ENCODE measurements at regions not wholly inside any gene's neighbourhood (a gene's known extent, or its start where the extent isn't known, plus 50 kb on each side); places are given as distances from the start of the nearest gene placed in this dataset.

- no peak for TF ChIP-seq CTCF (IDR thresholded peaks at IDR 0.05; ENCODE audit: insufficient read depth, low read depth, low read length)
- DNase-seq (ENCODE audit: low read depth), result peak; percentile 36
- peak overlapping the region; percentile 71 for H3K4me3 ChIP-seq (ENCODE audit: low read depth, low read length)
Measured at GRCh38 chr6:77368660-77369313, 94.5 kb downstream of the HTR1B start.

- TF ChIP-seq CTCF (IDR thresholded peaks at IDR 0.05; ENCODE audit: insufficient read depth, low read depth, low read length), result no peak
- peak overlapping the region; percentile 71 for H3K4me3 ChIP-seq (ENCODE audit: low read depth, low read length)
- DNase-seq (ENCODE audit: low read depth), result no peak
Measured at GRCh38 chr6:77366798-77367197, 96.5 kb downstream of the HTR1B start.

DNA sequence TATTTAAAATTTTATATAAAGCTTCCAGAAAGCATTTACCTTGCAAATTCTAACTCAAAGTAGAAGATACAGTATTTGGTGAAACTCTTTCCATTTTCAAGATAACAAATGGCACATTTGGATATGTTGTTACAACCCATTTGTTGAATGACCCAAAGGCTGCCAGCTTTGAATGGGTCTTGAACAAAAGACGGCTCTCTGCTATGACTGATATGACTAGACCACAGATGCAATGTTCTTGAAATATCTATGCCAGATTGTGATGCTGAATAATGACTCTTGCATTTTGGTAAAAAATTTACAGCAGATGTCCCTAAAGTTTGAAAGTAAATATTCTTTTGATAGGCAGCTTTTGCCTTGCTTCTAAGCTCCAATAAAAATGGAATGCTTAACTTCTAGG lies 99.6 kb downstream of the HTR1B start:
- H3K4me3 ChIP-seq (ENCODE audit: low read depth, low read length), result no peak overlapping the region
- no peak for DNase-seq (ENCODE audit: low read depth)
- TF ChIP-seq CTCF (IDR thresholded peaks at IDR 0.05; ENCODE audit: insufficient read depth, low read depth, low read length), result no peak

GRCh38 chr6:77362055-77362454 lies 101.2 kb downstream of the HTR1B start:
- TF ChIP-seq CTCF (IDR thresholded peaks at IDR 0.05; ENCODE audit: insufficient read depth, low read depth, low read length), result no peak
- H3K4me3 ChIP-seq (ENCODE audit: low read depth, low read length), result no peak overlapping the region
- DNase-seq (ENCODE audit: low read depth), result no peak

DNA sequence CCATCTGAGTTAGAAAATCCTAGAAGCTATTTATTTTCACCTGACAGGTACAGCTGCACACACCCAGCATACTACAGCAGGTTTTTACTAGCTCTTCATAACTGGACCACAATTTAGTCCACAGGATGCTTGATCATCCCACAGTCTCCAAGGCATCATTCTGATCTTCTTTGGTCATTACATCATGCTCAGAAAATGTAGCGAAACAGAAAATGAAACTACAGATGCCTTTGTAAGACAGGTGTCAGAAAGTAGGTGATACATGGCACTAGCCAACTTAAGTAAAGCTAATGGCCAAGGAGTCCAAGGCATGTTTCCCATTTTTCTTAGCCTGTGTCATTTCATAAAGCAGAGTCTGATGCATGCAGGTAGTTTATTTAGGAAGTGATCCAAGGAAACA lies 102.3 kb downstream of the HTR1B start:
- DNase-seq (ENCODE audit: low read depth), result no peak
- H3K4me3 ChIP-seq (ENCODE audit: low read depth, low read length), result no peak overlapping the region
- no peak for TF ChIP-seq CTCF (IDR thresholded peaks at IDR 0.05; ENCODE audit: insufficient read depth, low read depth, low read length)

- H3K4me3 ChIP-seq (ENCODE audit: low read depth, low read length), result no peak overlapping the region
- no peak for TF ChIP-seq CTCF (IDR thresholded peaks at IDR 0.05; ENCODE audit: insufficient read depth, low read depth, low read length)
- DNase-seq (ENCODE audit: low read depth), result no peak
Measured at GRCh38 chr6:77356821-77357220, 106.5 kb downstream of the HTR1B start.

DNA sequence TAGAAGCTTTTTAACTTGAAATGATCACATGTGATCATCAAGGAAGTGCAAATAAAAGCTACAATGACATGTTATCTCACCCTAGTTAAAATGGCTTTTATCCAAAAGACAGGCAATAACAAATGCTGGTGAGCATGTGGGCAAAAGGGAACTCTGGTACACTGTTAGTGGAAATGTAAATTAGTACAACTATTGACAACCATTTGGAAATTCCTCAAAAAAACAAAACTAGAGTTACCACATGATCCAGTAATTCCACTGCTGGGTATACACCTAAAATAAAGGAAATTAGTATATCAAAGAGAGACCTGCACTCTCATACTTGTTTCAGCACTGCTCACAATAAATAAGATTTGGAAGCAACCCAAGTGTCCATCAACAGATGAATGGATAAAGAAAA lies 108.7 kb downstream of the HTR1B start:
- no peak for DNase-seq (ENCODE audit: low read depth)
- H3K4me3 ChIP-seq (ENCODE audit: low read depth, low read length), result no peak overlapping the region
- no peak for TF ChIP-seq CTCF (IDR thresholded peaks at IDR 0.05; ENCODE audit: insufficient read depth, low read depth, low read length)
